ENCODE measurements at regions not wholly inside any gene's neighbourhood (a gene's known extent, or its start where the extent isn't known, plus 50 kb on each side); places are given as distances from the start of the nearest gene placed in this dataset.

- CTCF ChIA-PET, result no interaction called here
- POLR2A ChIA-PET, result no interaction called here
- Histone ChIP-seq H3K36me3 (ENCODE audit: control insufficient read depth, insufficient read depth, low read length) (no peaks in the 10 kb centered on the region), H3K4me3 (ENCODE audit: low read depth, low read length) (no peak overlapping the region), H3K27me3 (ENCODE audit: control insufficient read depth, insufficient read depth, low read length) (no peaks in the 10 kb centered on the region)
- no peak for DNase-seq (ENCODE audit: low read depth)
- TF ChIP-seq, protein P1, sequence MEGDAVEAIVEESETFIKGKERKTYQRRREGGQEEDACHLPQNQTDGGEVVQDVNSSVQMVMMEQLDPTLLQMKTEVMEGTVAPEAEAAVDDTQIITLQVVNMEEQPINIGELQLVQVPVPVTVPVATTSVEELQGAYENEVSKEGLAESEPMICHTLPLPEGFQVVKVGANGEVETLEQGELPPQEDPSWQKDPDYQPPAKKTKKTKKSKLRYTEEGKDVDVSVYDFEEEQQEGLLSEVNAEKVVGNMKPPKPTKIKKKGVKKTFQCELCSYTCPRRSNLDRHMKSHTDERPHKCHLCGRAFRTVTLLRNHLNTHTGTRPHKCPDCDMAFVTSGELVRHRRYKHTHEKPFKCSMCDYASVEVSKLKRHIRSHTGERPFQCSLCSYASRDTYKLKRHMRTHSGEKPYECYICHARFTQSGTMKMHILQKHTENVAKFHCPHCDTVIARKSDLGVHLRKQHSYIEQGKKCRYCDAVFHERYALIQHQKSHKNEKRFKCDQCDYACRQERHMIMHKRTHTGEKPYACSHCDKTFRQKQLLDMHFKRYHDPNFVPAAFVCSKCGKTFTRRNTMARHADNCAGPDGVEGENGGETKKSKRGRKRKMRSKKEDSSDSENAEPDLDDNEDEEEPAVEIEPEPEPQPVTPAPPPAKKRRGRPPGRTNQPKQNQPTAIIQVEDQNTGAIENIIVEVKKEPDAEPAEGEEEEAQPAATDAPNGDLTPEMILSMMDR (IDR thresholded peaks at IDR 0.05; ENCODE audit: insufficient read depth, low read depth, low read length), result no peak
These were observed 116.4 kb upstream of the CCND2 start for GRCh38 chr12:4157122-4157521.

GRCh38 chr12:4156317-4156716 lies 117.2 kb upstream of the CCND2 start:
- TF ChIP-seq, protein P1 (IDR thresholded peaks at IDR 0.05; ENCODE audit: insufficient read depth, low read depth, low read length), result no peak
- DNase-seq (ENCODE audit: low read depth), result no peak
- ChIA-PET CTCF (no interaction called here), POLR2A (no interaction called here)
- no peaks in the 10 kb centered on the region for H3K36me3 ChIP-seq (ENCODE audit: control insufficient read depth, insufficient read depth, low read length)
- no peaks in the 10 kb centered on the region for H3K27me3 ChIP-seq (ENCODE audit: control insufficient read depth, insufficient read depth, low read length)
- H3K4me3 ChIP-seq (ENCODE audit: low read depth, low read length), result no peak overlapping the region

GRCh38 chr12:4154672-4155225 lies 118.8 kb upstream of the CCND2 start:
- ChIA-PET POLR2A (no interaction called here), CTCF (no interaction called here)
- Histone ChIP-seq H3K4me3 (ENCODE audit: low read depth, low read length) (no peak overlapping the region), H3K36me3 (ENCODE audit: control insufficient read depth, insufficient read depth, low read length) (no peaks in the 10 kb centered on the region), H3K27me3 (ENCODE audit: control insufficient read depth, insufficient read depth, low read length) (no peaks in the 10 kb centered on the region)
- TF ChIP-seq, protein P1 (IDR thresholded peaks at IDR 0.05; ENCODE audit: insufficient read depth, low read depth, low read length), result no peak
- DNase-seq (ENCODE audit: low read depth), result no peak

DNA sequence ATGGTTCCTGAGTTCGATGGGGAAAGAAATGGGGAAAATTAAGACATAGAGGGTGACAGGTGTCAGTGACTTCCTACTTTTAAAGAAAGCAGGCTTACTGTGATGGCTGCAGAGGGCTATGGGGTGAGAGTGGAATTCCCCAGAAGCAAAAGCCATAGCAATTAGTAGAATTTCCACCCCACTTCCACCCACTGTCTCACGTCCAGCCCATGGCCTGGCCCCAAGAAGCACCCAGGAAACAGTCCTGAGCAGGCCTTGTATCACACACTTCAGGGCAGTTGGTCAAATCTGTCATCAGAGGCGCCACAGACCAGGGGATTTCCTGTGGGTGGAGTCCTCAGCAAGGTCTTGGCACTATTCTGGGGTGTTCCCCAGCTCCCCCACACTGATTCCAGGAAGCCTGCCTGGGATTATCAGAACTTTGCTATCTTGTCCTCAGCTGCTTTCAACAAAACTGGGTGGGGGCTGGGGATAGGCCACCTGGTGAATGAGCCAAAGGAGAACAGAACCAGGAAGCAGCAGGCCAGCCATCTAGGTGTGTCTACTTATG lies 120.1 kb upstream of the CCND2 start:
- DNase-seq (ENCODE audit: low read depth), result no peak
- no peak overlapping the region for H3K4me3 ChIP-seq (ENCODE audit: low read depth, low read length)
- TF ChIP-seq, protein P1 (IDR thresholded peaks at IDR 0.05; ENCODE audit: insufficient read depth, low read depth, low read length), result no peak
- POLR2A ChIA-PET, result no interaction called here
- H3K27me3 ChIP-seq (ENCODE audit: control insufficient read depth, insufficient read depth, low read length), result no peaks in the 10 kb centered on the region
- no peaks in the 10 kb centered on the region for H3K36me3 ChIP-seq (ENCODE audit: control insufficient read depth, insufficient read depth, low read length)
- CTCF ChIA-PET, result no interaction called here

DNA sequence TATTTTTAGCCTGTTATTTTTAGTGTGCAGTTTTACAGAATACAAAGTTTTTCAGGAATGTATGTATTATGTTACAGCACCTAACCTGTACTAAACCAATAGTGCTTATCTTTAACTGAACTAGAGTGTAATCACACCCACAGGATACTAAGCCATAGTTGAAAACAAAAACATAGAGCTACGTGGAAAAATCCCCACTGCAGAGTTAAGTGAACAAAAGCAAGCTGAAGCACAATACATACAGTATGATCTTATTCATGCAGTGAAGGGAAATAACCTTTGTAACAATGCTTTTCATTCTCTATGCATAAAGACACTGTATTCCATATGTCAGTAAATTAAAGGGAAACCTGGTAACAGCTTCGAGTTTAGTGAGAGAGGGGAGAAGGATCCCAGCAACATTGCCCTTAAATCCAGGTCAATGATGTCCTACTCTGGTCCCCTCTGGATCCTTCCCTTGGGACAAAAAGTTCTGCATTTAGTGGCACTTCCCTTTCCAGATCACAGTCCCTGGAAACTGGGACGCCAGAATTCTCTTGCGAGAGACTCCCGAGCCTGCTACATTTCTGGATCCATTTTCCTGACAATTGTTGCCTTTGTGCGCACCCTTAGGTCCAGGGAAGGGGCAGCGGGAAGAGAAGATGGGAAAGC lies 121.3 kb upstream of the CCND2 start:
- no peaks in the 10 kb centered on the region; the same call in 1 of the 2 replicates for H3K27me3 ChIP-seq (ENCODE audit: control insufficient read depth, insufficient read depth, low read length)

More for the DNA sequence above, 121.3 kb upstream of the CCND2 start:
- ChIA-PET POLR2A (interaction anchor here (0.5 kb wide), 1 partner anchor 8 kb away, joined by 3 read pairs; no protein-coding TSS in a partner anchor), CTCF (no interaction called here)
- TF ChIP-seq, protein P1 (IDR thresholded peaks at IDR 0.05; ENCODE audit: insufficient read depth, low read depth, low read length), result no peak
- Histone ChIP-seq H3K4me3 (ENCODE audit: low read depth, low read length) (no peak overlapping the region), H3K36me3 (ENCODE audit: control insufficient read depth, insufficient read depth, low read length) (no peaks in the 10 kb centered on the region)
- DNase-seq (ENCODE audit: low read depth), result no peak
